Upper lobe of left lung (tissue), 4 donors: ENCODE measurements at regions not wholly inside any gene's neighbourhood (a gene's known extent, or its start where the extent isn't known, plus 50 kb on each side); places are given as distances from the start of the nearest gene placed in this dataset.
"Not testable (repeated sequence)": the region's sequence is repeated elsewhere in the genome, so short reads cannot be mapped to it uniquely, and the experiment has no call there.

Experiments used
- POLR2A ChIP-seq, 4 donors: fragments of 450-650 bp; IDR thresholded peaks; one replicate each; pipeline ENCODE4 v1.5.1; 2016 to 2017; ENCODE audit warnings: antibody characterized with exemption in 4 of 4, mild to moderate bottlenecking in 2 of 4
- POLR2AphosphoS5 ChIP-seq, 2 donors: sonication (generic); formaldehyde crosslinking; IDR thresholded peaks; one replicate each; pipeline ENCODE4 v1.5.1; 2017; ENCODE audit warnings: antibody characterized with exemption in 2 of 2
- TF ChIP-seq, protein P1 (sequence below), 6 experiments: fragments of 450-650 bp in 4 of 6; fragments of 200-600 bp in 2 of 6; sonication (generic) in 2 of 6; IDR thresholded peaks; one replicate each; pipeline ENCODE4 v1.5.1; 2016 to 2019; ENCODE audit warnings: antibody characterized with exemption in 6 of 6

DNA sequence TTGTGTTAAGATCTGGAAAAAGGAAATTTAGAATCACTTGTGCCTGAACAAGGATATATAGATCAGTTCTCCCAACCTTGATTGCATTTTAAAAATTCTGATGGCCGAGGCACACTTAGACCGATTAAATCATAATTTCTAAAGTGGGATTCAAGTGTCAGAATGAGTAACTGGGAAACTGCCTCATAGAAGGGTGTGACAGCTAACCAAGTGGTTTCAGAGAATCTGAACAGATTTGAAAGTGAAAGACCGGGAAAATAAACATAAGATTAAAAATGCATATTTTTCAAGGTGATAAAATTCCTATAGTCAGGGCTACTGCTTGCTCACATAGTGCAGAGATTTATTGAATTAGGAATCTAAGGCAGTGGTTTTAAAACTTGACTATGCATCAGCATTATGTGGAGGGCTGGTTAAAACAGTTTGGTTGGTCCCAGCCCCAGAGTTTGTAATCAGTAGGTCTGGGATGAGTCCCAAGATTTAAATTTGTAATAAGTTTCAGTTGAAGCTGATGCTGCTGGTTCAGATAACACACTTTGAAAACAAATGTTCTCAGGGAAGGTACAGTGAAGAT is 314.3 kb downstream of the NSUN3 start:
- TF ChIP-seq, protein P1, sequence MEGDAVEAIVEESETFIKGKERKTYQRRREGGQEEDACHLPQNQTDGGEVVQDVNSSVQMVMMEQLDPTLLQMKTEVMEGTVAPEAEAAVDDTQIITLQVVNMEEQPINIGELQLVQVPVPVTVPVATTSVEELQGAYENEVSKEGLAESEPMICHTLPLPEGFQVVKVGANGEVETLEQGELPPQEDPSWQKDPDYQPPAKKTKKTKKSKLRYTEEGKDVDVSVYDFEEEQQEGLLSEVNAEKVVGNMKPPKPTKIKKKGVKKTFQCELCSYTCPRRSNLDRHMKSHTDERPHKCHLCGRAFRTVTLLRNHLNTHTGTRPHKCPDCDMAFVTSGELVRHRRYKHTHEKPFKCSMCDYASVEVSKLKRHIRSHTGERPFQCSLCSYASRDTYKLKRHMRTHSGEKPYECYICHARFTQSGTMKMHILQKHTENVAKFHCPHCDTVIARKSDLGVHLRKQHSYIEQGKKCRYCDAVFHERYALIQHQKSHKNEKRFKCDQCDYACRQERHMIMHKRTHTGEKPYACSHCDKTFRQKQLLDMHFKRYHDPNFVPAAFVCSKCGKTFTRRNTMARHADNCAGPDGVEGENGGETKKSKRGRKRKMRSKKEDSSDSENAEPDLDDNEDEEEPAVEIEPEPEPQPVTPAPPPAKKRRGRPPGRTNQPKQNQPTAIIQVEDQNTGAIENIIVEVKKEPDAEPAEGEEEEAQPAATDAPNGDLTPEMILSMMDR (IDR thresholded peaks at IDR 0.05), result not testable (repeated sequence)
- TF ChIP-seq POLR2AphosphoS5, POLR2A (IDR thresholded peaks at IDR 0.05): not testable (repeated sequence)
